ENCODE measurements at regions not wholly inside any gene's neighbourhood (a gene's known extent, or its start where the extent isn't known, plus 50 kb on each side); places are given as distances from the start of the nearest gene placed in this dataset.

DNA sequence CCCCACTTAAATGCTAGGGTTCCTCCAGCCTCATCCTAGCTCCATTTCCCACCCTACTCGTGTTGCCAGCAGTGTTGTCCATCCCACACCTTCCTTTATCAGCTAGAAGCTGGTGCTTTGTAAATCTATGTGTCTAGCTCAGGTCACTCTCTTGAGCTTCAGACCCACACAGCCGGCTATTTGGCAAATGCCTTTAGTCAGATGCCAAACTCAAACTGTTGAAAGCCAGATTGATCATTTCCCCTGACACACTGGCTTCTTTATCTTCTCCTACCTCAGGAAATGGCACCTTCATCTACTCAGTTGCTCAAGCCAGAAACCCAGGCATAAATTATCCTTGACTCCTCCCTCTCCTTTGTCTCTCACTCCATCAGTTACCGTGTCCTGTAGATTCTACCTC lies 61.5 kb upstream of the TPM1 start:
- DNase-seq (ENCODE audit: low read depth) = no peak
- TF ChIP-seq, protein P1, sequence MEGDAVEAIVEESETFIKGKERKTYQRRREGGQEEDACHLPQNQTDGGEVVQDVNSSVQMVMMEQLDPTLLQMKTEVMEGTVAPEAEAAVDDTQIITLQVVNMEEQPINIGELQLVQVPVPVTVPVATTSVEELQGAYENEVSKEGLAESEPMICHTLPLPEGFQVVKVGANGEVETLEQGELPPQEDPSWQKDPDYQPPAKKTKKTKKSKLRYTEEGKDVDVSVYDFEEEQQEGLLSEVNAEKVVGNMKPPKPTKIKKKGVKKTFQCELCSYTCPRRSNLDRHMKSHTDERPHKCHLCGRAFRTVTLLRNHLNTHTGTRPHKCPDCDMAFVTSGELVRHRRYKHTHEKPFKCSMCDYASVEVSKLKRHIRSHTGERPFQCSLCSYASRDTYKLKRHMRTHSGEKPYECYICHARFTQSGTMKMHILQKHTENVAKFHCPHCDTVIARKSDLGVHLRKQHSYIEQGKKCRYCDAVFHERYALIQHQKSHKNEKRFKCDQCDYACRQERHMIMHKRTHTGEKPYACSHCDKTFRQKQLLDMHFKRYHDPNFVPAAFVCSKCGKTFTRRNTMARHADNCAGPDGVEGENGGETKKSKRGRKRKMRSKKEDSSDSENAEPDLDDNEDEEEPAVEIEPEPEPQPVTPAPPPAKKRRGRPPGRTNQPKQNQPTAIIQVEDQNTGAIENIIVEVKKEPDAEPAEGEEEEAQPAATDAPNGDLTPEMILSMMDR (conservative IDR thresholded peaks at IDR 0.05; ENCODE audit: control insufficient read depth, insufficient read depth, low read depth, low read length) = no peak
- no peak overlapping the region for H3K4me3 ChIP-seq (ENCODE audit: control insufficient read depth, low read depth, low read length)

DNA sequence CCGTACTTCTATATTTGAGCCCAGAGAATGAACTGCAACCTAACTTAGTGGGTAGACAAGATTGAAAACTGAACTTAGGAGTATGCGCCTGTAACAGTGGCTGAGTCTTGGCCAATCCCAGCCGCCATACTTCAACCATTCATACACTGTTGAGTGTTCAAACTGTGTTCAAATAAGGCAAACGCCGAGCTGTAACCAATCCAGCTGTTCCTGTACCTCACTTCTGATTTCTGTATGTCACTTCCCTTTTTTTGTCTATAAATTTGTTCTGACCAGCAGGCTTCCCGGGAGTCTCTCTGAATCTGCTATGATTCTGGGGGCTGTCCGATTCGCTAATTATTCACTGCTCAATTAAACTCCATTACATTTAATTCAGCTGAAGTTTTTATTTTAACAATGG lies 58.6 kb upstream of the TPM1 start:
- TF ChIP-seq, protein P1 (conservative IDR thresholded peaks at IDR 0.05; ENCODE audit: control insufficient read depth, insufficient read depth, low read depth, low read length) = no peak
- H3K4me3 ChIP-seq (ENCODE audit: control insufficient read depth, low read depth, low read length) = no peak overlapping the region
- DNase-seq (ENCODE audit: low read depth) = no peak

DNA sequence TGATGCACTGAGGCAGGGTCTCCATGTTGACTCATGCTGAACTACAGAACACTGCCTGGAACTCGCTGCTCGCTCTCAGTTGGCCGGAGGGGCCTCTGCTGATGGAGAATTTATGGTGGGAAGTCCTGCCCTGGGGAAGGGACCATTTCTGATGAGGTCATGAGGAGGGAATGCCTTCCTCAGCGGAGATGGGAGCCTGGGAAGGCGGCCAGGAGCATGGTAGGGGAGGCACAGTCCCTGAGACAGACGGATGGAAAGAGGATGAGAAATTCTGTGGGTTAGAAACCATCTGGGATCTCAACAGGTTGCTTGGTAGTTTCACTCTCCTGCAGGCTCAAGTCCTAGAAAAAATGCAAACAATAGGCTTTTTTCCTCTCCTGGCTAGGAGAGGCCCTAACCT lies 56.8 kb upstream of the TPM1 start:
- TF ChIP-seq, protein P1 (conservative IDR thresholded peaks at IDR 0.05; ENCODE audit: control insufficient read depth, insufficient read depth, low read depth, low read length) = no peak
- no peak overlapping the region for H3K4me3 ChIP-seq (ENCODE audit: control insufficient read depth, low read depth, low read length)
- DNase-seq (ENCODE audit: low read depth) = peak; percentile 31

DNA sequence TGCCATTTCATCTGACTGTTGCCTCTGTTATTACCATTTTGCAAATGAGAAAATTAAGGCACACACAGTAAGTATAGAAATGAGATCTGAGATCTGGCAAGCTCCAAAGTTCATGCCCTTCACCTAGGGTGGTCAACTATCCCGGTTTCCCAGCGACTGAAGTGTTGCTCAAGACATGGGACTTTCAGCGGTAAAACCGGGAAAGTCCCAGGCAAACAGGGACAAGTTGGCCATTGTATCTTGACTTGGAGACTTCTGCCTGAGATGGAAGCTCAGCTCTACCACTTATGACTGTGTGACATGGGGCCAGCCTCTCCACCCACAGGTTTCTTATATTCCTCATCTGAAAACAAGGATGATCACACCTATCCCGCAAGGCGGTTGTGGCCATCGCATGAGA lies 55.6 kb upstream of the TPM1 start:
- DNase-seq (ENCODE audit: low read depth) = no peak
- no peak overlapping the region for H3K4me3 ChIP-seq (ENCODE audit: control insufficient read depth, low read depth, low read length)
- TF ChIP-seq, protein P1 (conservative IDR thresholded peaks at IDR 0.05; ENCODE audit: control insufficient read depth, insufficient read depth, low read depth, low read length) = no peak

DNA sequence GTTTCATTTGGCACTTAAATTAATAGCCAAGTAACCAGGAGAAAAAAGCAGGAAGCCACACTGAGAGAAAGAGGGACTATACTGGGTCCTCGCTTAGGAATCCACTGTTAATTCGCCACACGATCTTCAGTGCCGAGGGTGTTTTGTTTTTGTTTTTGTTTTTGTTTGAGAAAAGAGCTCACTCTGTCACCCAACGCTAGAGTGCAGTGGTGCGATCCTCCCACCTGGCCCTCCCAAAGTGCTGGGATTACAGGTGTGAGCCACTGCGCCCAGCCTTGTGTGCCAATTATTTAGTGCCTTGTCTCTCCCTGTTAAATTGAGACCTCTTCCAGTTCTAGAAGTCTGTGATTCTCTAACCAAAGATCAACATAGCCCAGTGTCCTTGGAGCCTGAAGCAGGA lies 53.8 kb upstream of the TPM1 start:
- DNase-seq (ENCODE audit: low read depth) = no peak
- TF ChIP-seq, protein P1 (conservative IDR thresholded peaks at IDR 0.05; ENCODE audit: control insufficient read depth, insufficient read depth, low read depth, low read length) = no peak
- H3K4me3 ChIP-seq (ENCODE audit: control insufficient read depth, low read depth, low read length) = no peak overlapping the region

DNA sequence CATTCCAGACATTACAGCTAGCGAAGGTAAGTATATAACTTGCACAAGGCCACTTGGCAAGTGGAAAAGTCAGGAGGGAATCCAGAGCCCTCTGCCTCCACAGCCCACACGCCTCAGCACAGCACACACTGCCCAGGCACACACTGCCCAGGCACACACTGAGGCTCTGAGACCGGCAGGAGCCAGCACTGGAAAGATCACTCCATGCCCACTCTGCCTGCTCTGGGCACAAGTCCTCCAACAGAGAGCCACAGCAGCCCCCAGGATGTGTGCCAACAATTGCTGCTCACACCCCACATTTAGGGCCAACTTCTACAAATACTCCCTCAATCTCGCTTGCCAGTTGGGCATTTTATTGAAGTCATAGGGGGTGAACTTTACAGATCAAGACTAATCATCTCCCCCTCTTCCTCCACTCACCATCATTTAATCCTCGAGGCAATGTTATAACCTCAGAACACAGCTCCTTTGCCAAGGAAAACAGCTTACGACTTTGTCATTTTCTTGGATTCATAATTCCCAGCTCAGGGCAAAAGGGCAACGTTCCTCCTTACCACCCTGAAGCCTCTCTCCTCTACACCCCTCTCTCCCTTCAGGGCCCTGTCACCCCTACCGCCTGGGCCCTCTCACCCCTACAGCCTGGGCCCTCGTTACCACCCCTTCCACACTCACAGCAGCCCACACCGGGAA lies 53.0 kb upstream of the TPM1 start:
- TF ChIP-seq, protein P1 (conservative IDR thresholded peaks at IDR 0.05; ENCODE audit: control insufficient read depth, insufficient read depth, low read depth, low read length) = no peak
- peak; percentile 37 for DNase-seq (ENCODE audit: low read depth)
- no peak overlapping the region for H3K4me3 ChIP-seq (ENCODE audit: control insufficient read depth, low read depth, low read length)

DNA sequence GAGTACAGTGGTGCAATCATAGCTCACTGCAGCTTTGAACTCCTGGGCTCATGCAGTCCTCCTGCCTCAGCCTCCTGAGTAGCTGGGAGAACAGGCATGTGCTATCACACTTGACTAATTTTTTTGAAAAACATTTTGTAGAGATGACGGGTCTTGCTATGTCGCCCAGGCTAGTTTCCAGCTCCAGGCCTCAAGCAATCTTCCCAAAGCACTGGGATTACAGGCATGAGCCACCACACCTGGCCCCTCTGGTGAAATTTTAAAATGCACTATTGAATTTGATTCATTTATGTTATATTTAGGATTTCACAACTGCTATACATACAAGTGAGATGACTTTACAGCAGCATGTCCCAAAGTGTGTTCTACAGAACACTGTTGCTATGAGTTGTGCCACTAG lies 50.8 kb upstream of the TPM1 start:
- TF ChIP-seq, protein P1 (conservative IDR thresholded peaks at IDR 0.05; ENCODE audit: control insufficient read depth, insufficient read depth, low read depth, low read length) = no peak
- no peak for DNase-seq (ENCODE audit: low read depth)
- H3K4me3 ChIP-seq (ENCODE audit: control insufficient read depth, low read depth, low read length) = no peak overlapping the region
